Astrocyte (in vitro differentiated cells and primary cell): ENCODE measurements at regions not wholly inside any gene's neighbourhood (a gene's known extent, or its start where the extent isn't known, plus 50 kb on each side); places are given as distances from the start of the nearest gene placed in this dataset.

Experiments
- CTCF ChIP-seq: IDR thresholded peaks from 2 replicates; pipeline ENCODE4 v1.5.1; 2011; ENCODE audit warnings: low read depth, mild to moderate bottlenecking, inconsistent platforms, low read length, moderate library complexity; ENCODE audit not compliant: insufficient read depth
- EZH2 ChIP-seq: IDR thresholded peaks from 2 replicates; pipeline ENCODE4 v1.6.1; 2012; ENCODE audit warnings: mild to moderate bottlenecking, low read length, inconsistent platforms; ENCODE audit not compliant: insufficient read depth

- TF ChIP-seq CTCF (no peak), EZH2 (no peak)
These were observed 69.2 kb upstream of the TMC3 start for GRCh38 chr15:81443040-81443820.
